G401.6 (cell line): ENCODE measurements at regions not wholly inside any gene's neighbourhood (a gene's known extent, or its start where the extent isn't known, plus 50 kb on each side); places are given as distances from the start of the nearest gene placed in this dataset.

Source experiments
- FAIRE-seq: peaks from 2 replicates; lab custom pipeline; 2012; peaks lifted over from hg19 to GRCh38; lab: Jason Lieb, UNC

GRCh38 chr1:96964761-96965160 is 243.2 kb downstream of the PTBP2 start:
- no peak for FAIRE-seq

GRCh38 chr1:96966536-96967138 is 245.1 kb downstream of the PTBP2 start:
- FAIRE-seq: peak; percentile 78

GRCh38 chr1:96967311-96967710 is 245.7 kb downstream of the PTBP2 start:
- FAIRE-seq: no peak

GRCh38 chr1:96968541-96968940 is 247.0 kb downstream of the PTBP2 start:
- no peak for FAIRE-seq

GRCh38 chr1:96968983-96969382 is 247.4 kb downstream of the PTBP2 start:
- no peak for FAIRE-seq

- FAIRE-seq: no peak
These were observed 248.1 kb downstream of the PTBP2 start for GRCh38 chr1:96969656-96970163.

- no peak for FAIRE-seq
These were observed 249.9 kb downstream of the PTBP2 start for GRCh38 chr1:96971439-96971838.

- FAIRE-seq: no peak
These were observed 250.4 kb downstream of the PTBP2 start for GRCh38 chr1:96971849-96972602.

- no peak for FAIRE-seq
These were observed 252.0 kb downstream of the PTBP2 start for GRCh38 chr1:96973605-96974004.

GRCh38 chr1:96978444-96978843 is 256.9 kb downstream of the PTBP2 start:
- no peak for FAIRE-seq

- FAIRE-seq: no peak
These were observed 257.3 kb downstream of the PTBP2 start for GRCh38 chr1:96978901-96979300.

- FAIRE-seq: no peak
These were observed 258.0 kb downstream of the PTBP2 start for GRCh38 chr1:96979304-96980268.

GRCh38 chr1:96980448-96980847 is 258.9 kb downstream of the PTBP2 start:
- no peak for FAIRE-seq

- FAIRE-seq: no peak
These were observed 259.6 kb downstream of the PTBP2 start for GRCh38 chr1:96981181-96981580.

- FAIRE-seq: no peak
These were observed 260.5 kb downstream of the PTBP2 start for GRCh38 chr1:96982118-96982517.

GRCh38 chr1:96983866-96984265 is 262.3 kb downstream of the PTBP2 start:
- FAIRE-seq: no peak

- no peak for FAIRE-seq
These were observed 265.7 kb downstream of the PTBP2 start for GRCh38 chr1:96987186-96987703.

GRCh38 chr1:96989302-96989701 is 267.7 kb downstream of the PTBP2 start:
- no peak for FAIRE-seq

GRCh38 chr1:96990136-96990535 is 268.6 kb downstream of the PTBP2 start:
- no peak for FAIRE-seq

GRCh38 chr1:96991261-96991660 is 269.7 kb downstream of the PTBP2 start:
- no peak for FAIRE-seq

- FAIRE-seq: no peak
These were observed 271.3 kb downstream of the PTBP2 start for GRCh38 chr1:96992871-96993270.

GRCh38 chr1:96995351-96995750 is 273.8 kb downstream of the PTBP2 start:
- no peak for FAIRE-seq
